GM12873 (cell line): ENCODE measurements at regions not wholly inside any gene's neighbourhood (a gene's known extent, or its start where the extent isn't known, plus 50 kb on each side); places are given as distances from the start of the nearest gene placed in this dataset.

Experiments used
- CTCF ChIP-seq: IDR thresholded peaks from 2 replicates; pipeline ENCODE4 v1.5.1; 2012; ENCODE audit warnings: low read depth, mild to moderate bottlenecking, moderate library complexity, low read length, control low read depth; ENCODE audit not compliant: insufficient read depth; ENCODE audit errors: missing control alignments

GRCh38 chr12:67760586-67761275 is 112.2 kb downstream of the DYRK2 start:
- no peak for TF ChIP-seq CTCF

- no peak for TF ChIP-seq CTCF
Observed at GRCh38 chr12:67761566-67761965, 113.0 kb downstream of the DYRK2 start.

GRCh38 chr12:67764055-67764454 is 115.5 kb downstream of the DYRK2 start:
- no peak for TF ChIP-seq CTCF

- no peak for TF ChIP-seq CTCF
Observed at GRCh38 chr12:67764946-67765619, 116.5 kb downstream of the DYRK2 start.

GRCh38 chr12:67765776-67766766 is 117.5 kb downstream of the DYRK2 start:
- TF ChIP-seq CTCF = no peak

GRCh38 chr12:67772267-67773169 is 124.0 kb downstream of the DYRK2 start:
- TF ChIP-seq CTCF = no peak
